HepG2 (cell line): ENCODE measurements at regions not wholly inside any gene's neighbourhood (a gene's known extent, or its start where the extent isn't known, plus 50 kb on each side); places are given as distances from the start of the nearest gene placed in this dataset.
"Not testable (repeated sequence)": the region's sequence is repeated elsewhere in the genome, so short reads cannot be mapped to it uniquely, and the experiment has no call there.

Experiments used
- ATAC-seq: fragments of 200-7000 bp; cut with Tn5 transposase; 3 replicates; pipeline ENCODE4 v1.9.1; 2020; ENCODE audit warnings: mild to moderate bottlenecking, moderate library complexity
- BruUV-seq: library from RNA; stranded (reverse); fragments of 400-500 nt; replicated peaks from 2 replicates; lab custom pipeline; 2021; lab: Mats Ljungman, UMichigan
- CTCF ChIA-PET: fragments of 300-600 bp; formaldehyde crosslinking; extraction: SDS; loops from one replicate; lab custom pipeline; 2021; ENCODE audit warnings: low total read pairs, inconsistent platforms, low intra/inter-chr PET ratio; lab: Yijun Ruan, JAX
- POLR2A ChIA-PET: fragments of 350-600 bp; sonication (Branson Sonifier 250); formaldehyde crosslinking; loops from one replicate; lab custom pipeline; 2020; ENCODE audit warnings: antibody characterized with exemption, inconsistent platforms; lab: Yijun Ruan, JAX
- DNase-seq: peaks from one replicate; pipeline ENCODE4 v3.0.0-alpha.2; 2015; ENCODE audit warnings: low spot score
- FAIRE-seq: peaks from 3 replicates; lab custom pipeline; 2011; peaks lifted over from hg19 to GRCh38; lab: Jason Lieb, UNC
- H2AFZ ChIP-seq: one replicate; pipeline ENCODE4 v1.6.1; 2011; ENCODE audit warnings: low read length, inconsistent platforms
- H3K27ac ChIP-seq: fragments of 300-600 bp; 3 replicates; pipeline ENCODE4 v1.8.0; 2011; ENCODE audit warnings: mixed run types, mild to moderate bottlenecking, mixed read lengths, low read length, inconsistent platforms; ENCODE audit not compliant: insufficient read depth; ENCODE audit errors: extremely low read length
- H3K27me3 ChIP-seq, 2 experiments: fragments of 200-600 bp in 1 of 2; 2 replicates in 1 of 2; 3 replicates in 1 of 2; pipeline versions ENCODE4 v1.6.0 to v1.8.0; 2011; ENCODE audit warnings: low read length in 2 of 2, mild to moderate bottlenecking in 2 of 2, moderate library complexity in 2 of 2, inconsistent platforms in 1 of 2; ENCODE audit not compliant: insufficient read depth in 2 of 2, control insufficient read depth in 1 of 2
- H3K36me3 ChIP-seq, 2 experiments: fragments of 200-600 bp in 1 of 2; replicated peaks in 1 of 2; 2 replicates in 1 of 2; 3 replicates in 1 of 2; pipeline versions ENCODE4 v1.5.1 to v1.8.0; 2011; ENCODE audit warnings: low read length in 2 of 2, inconsistent platforms in 1 of 2; ENCODE audit not compliant: insufficient read depth in 2 of 2, control insufficient read depth in 1 of 2
- H3K4me1 ChIP-seq: 2 replicates; pipeline ENCODE4 v1.5.1; 2012; ENCODE audit warnings: low read length, inconsistent platforms; ENCODE audit not compliant: insufficient read depth
- H3K4me2 ChIP-seq: 2 replicates; pipeline ENCODE4 v1.6.0; 2011; ENCODE audit warnings: low read depth, low read length, inconsistent platforms
- H3K4me3 ChIP-seq, 3 experiments: fragments of 200-600 bp in 1 of 3; sonication (generic), shearing (Covaris generic) in 1 of 3; replicated peaks in 1 of 3; 2 replicates each; pipeline ENCODE4 v1.5.1; 2011 to 2016; ENCODE audit warnings: low read length in 3 of 3, inconsistent platforms in 2 of 3, low read depth in 2 of 3, mild to moderate bottlenecking in 2 of 3, control low read depth in 1 of 3, mixed read lengths in 1 of 3; ENCODE audit not compliant: insufficient read depth in 1 of 3
- H3K79me2 ChIP-seq: one replicate; pipeline ENCODE4 v1.6.1; 2011; ENCODE audit warnings: low read length, inconsistent platforms; ENCODE audit not compliant: insufficient read depth
- H3K9ac ChIP-seq: 2 replicates; pipeline ENCODE4 v1.6.0; 2011; ENCODE audit warnings: mild to moderate bottlenecking, low read depth, low read length, inconsistent platforms; ENCODE audit not compliant: insufficient read depth
- H3K9me3 ChIP-seq: 2 replicates; pipeline ENCODE4 v1.5.1; 2012; ENCODE audit warnings: mild to moderate bottlenecking, low read length
- H4K20me1 ChIP-seq: 2 replicates; pipeline ENCODE4 v1.6.0; 2011; ENCODE audit warnings: inconsistent platforms, mild to moderate bottlenecking, low read length, moderate library complexity; ENCODE audit not compliant: insufficient read depth
- HIVEP1 ChIP-seq: sonication (generic); formaldehyde crosslinking; IDR thresholded peaks from 2 replicates; pipeline ENCODE4 v1.4.0; 2020; ENCODE audit warnings: mild to moderate bottlenecking, missing genetic modification reagents
- ZNF124 ChIP-seq: sonication (generic); formaldehyde crosslinking; IDR thresholded peaks from 2 replicates; pipeline ENCODE4 v1.4.0; 2020; ENCODE audit warnings: missing genetic modification reagents
- ZNF775 ChIP-seq: sonication (generic); formaldehyde crosslinking; IDR thresholded peaks from 2 replicates; pipeline ENCODE4 v1.4.0; 2020; ENCODE audit warnings: missing genetic modification reagents, mild to moderate bottlenecking, moderate library complexity, borderline replicate concordance
- ZZZ3 ChIP-seq: sonication (generic); formaldehyde crosslinking; IDR thresholded peaks from 2 replicates; pipeline ENCODE4 v1.4.0; 2020; ENCODE audit warnings: missing genetic modification reagents, mild to moderate bottlenecking, borderline replicate concordance
- WGBS: methylation state at CpG from one replicate; pipeline ENCODE4 v1.1.6; 2017; ENCODE audit warnings: low lambda C conversion rate; 5-methylcytosine and 5-hydroxymethylcytosine counted together
- in situ Hi-C: cut with HindIII; loops from 2 replicates; pipeline ENCODE4 v1.10.0; 2017; ENCODE audit warnings: low pct_unique_long_range_greater_than_20kb; ENCODE audit not compliant: extremely low pct_ligation_motif_present
- intact Hi-C: fragments of 100-400 bp; cut with micrococcal nuclease; formaldehyde crosslinking; loops from one replicate; pipeline ENCODE4 v1.10.0; 2022; ENCODE audit not compliant: unreplicated experiment

- no peak for TF ChIP-seq ZNF775 (CRISPR knock-in tag)
- Histone ChIP-seq H3K4me1 (no peaks in the 10 kb centered on the region), H2AFZ (no peak overlapping the region), H4K20me1 (no peaks in the 10 kb centered on the region), H3K4me3 (no peak overlapping the region), H3K79me2 (no peaks in the 10 kb centered on the region), H3K36me3 (no peaks in the 10 kb centered on the region), H3K27ac (no peak overlapping the region), H3K9ac (no peak overlapping the region), H3K4me2 (no peak overlapping the region), H3K9me3 (no peaks in the 10 kb centered on the region), H3K27me3 (no peaks in the 10 kb centered on the region)
- intact Hi-C loops = no loop called here
- DNase-seq (no peak), FAIRE-seq (no peak), ATAC-seq (no peak)
- ChIA-PET POLR2A (no interaction called here), CTCF (no interaction called here)
- WGBS = 0% methylated on average over 2 of the region's 2 CpGs
- no TSS peak for BruUV-seq
- in situ Hi-C loops = no loop called here
Measured at GRCh38 chr7:89714131-89714530, 440.1 kb upstream of the STEAP1 start.

- CTCF ChIA-PET, POLR2A ChIA-PET, in situ Hi-C loops, H2AFZ ChIP-seq, intact Hi-C loops, H3K36me3 ChIP-seq, H3K9me3 ChIP-seq, H4K20me1 ChIP-seq, H3K9ac ChIP-seq, H3K79me2 ChIP-seq, H3K4me2 ChIP-seq, H3K4me3 ChIP-seq, H3K27me3 ChIP-seq, H3K27ac ChIP-seq, FAIRE-seq, ATAC-seq, BruUV-seq, H3K4me1 ChIP-seq: not testable (repeated sequence)
- DNase-seq = peak; percentile 44
- WGBS = 30% methylated on average over 2 of the region's 2 CpGs
Measured at GRCh38 chr7:89718941-89719340, 435.3 kb upstream of the STEAP1 start.

- no peak for FAIRE-seq
- CTCF ChIA-PET = no interaction called here
- H3K4me3 ChIP-seq = no peak overlapping the region
- ATAC-seq = no peak
- no peaks in the 10 kb centered on the region for H3K27me3 ChIP-seq
- H2AFZ ChIP-seq = no peak overlapping the region
- H3K4me1 ChIP-seq = no peaks in the 10 kb centered on the region
- intact Hi-C loops = no loop called here
- H3K9me3 ChIP-seq = no peaks in the 10 kb centered on the region
- DNase-seq = no peak
- no peak overlapping the region for H3K27ac ChIP-seq
- POLR2A ChIA-PET = no interaction called here
- no peaks in the 10 kb centered on the region for H3K79me2 ChIP-seq
- in situ Hi-C loops = no loop called here
- no peak overlapping the region for H3K4me2 ChIP-seq
- no peaks in the 10 kb centered on the region for H3K36me3 ChIP-seq
- no peak overlapping the region for H3K9ac ChIP-seq
- H4K20me1 ChIP-seq = no peaks in the 10 kb centered on the region
- WGBS = 3% methylated on average over 5 of the region's 5 CpGs
- BruUV-seq = no TSS peak
- TF ChIP-seq ZZZ3 (CRISPR knock-in tag) = no peak
- TF ChIP-seq HIVEP1 = no peak
- no peak for TF ChIP-seq ZNF124 (CRISPR knock-in tag)
Measured at GRCh38 chr7:89728481-89728880, 425.8 kb upstream of the STEAP1 start.
